HL-60 (cell line): ENCODE measurements at regions not wholly inside any gene's neighbourhood (a gene's known extent, or its start where the extent isn't known, plus 50 kb on each side); places are given as distances from the start of the nearest gene placed in this dataset.

Experiments used
- CTCF ChIP-seq: IDR thresholded peaks from one replicate; pipeline ENCODE4 v1.5.1; 2011; ENCODE audit warnings: low read length, control low read depth, inconsistent platforms; ENCODE audit not compliant: insufficient read depth
- POLR2AphosphoS5 ChIP-seq: IDR thresholded peaks from 2 replicates; pipeline ENCODE4 v1.6.1; 2012; ENCODE audit warnings: low read depth
- REST ChIP-seq: IDR thresholded peaks from 2 replicates; pipeline ENCODE4 v1.6.1; 2012; ENCODE audit warnings: low read depth; ENCODE audit not compliant: insufficient replicate concordance
- SPI1 ChIP-seq: IDR thresholded peaks from 2 replicates; pipeline ENCODE4 v1.6.1; 2012; ENCODE audit warnings: low read depth, mild to moderate bottlenecking, borderline replicate concordance

- no peak for TF ChIP-seq CTCF
- TF ChIP-seq REST, result no peak
- no peak for TF ChIP-seq POLR2AphosphoS5
- no peak for TF ChIP-seq SPI1
These were observed 408.1 kb downstream of the INHBA start for GRCh38 chr7:41294556-41295454.
